GM12892 (cell line): ENCODE measurements at regions not wholly inside any gene's neighbourhood (a gene's known extent, or its start where the extent isn't known, plus 50 kb on each side); places are given as distances from the start of the nearest gene placed in this dataset.

ENCODE experiments used
- POLR2AphosphoS5 ChIP-seq: IDR thresholded peaks from 2 replicates; pipeline ENCODE4 v1.6.1; 2011; ENCODE audit warnings: low read depth, low read length, control low read depth
- TAF1 ChIP-seq: IDR thresholded peaks from 2 replicates; pipeline ENCODE4 v1.6.1; 2011; ENCODE audit warnings: low read depth, mild to moderate bottlenecking, control low read depth, low read length, borderline replicate concordance

DNA sequence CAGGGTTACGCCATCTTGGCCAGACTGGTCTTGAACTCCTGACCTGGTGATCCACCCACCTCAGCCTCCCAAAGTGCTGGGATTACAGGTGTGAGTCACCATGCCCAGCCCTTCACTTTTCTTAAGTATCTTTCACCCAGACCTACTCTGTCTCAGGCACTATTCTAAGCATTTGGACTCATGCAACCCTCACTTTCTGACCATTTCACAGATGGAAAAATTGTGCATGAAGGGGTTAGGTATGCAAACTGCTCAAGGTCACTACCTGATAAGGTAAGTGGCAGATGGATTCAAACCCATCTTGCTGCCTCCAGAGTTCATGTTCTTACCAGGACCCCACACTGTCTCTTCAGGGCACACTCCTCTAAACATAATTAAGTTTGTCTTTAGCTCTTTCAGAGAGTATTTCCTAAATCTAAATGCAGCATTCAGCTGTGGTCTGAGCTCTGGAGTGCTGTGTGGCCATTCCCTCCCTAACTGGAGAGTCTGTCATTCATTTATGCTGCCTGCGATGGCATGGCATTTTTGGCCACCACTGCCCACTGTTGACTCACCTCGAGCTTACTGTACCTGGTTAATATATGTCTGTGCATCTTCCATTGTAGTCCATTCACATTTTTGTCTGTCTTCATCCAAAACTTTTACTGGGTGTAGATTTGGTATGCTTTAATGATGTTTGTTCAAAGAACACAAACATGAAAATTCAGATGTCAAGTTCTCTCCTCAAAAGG lies 88.4 kb downstream of the CCDC71L start:
- TF ChIP-seq POLR2AphosphoS5 (no peak), TAF1 (no peak)
